Activated naive CD4-positive, alpha-beta T cell (primary cell): ENCODE measurements at regions not wholly inside any gene's neighbourhood (a gene's known extent, or its start where the extent isn't known, plus 50 kb on each side); places are given as distances from the start of the nearest gene placed in this dataset.

ENCODE experiments used
- DNase-seq, 4 experiments: peaks; one replicate each; lab custom pipeline; 2025; lab: John Stamatoyannopoulos, UW

- no peak for DNase-seq
Observed at GRCh38 chrX:25219480-25219879, 203.7 kb upstream of the ARX start.

- DNase-seq: no peak
Observed at GRCh38 chrX:25213611-25214010, 197.8 kb upstream of the ARX start.

DNA sequence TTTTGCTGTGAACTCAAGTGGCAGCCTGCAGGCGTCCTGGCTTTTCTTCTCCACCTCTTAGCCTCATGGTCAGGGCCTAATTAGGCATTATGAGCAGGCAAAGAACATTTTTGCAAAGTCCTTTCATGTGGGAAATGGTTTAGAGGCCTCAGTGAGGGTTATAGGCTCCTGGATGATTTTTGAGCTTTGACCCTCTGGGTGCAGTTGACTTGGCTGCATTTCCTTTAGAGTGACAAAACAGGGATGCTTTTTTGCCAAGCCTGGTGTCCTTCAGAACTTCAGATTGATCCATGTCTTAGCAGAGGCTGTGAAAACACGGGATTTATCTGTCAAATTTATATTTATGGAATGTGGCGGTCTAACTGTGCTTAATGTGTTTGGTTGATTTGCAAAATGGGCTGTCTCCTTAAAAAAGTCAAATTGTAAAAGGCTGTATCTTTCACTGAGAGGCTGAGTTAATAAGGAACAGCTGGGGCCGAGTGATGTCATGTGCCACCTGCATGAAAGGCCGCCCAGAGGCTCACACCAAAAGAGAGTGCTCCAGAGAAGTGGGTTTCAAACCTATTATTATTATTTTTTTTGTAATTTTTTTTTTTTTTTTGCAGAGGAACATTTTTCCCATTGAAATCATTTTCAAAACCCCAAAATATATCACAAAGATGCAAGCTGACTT lies 192.2 kb upstream of the ARX start:
- DNase-seq: no peak

DNA sequence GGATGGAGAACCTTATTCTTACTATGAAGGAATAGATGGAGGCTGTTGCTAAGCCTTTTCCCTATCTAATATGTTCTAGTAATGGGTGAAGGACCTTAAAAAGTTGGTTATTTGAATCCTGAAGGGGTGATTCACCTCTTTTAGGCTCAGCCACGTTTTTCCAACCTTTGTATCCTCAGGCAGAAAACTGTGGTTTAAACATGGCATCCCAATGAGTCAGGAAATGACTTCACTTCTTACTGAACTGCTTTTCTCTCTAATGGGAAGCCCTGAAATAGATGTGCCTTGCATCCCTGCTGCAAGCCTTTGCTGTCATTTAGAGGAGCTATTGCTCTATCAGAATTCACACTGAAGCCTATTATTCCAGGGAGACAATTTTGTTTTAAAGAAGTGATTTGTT lies 191.0 kb upstream of the ARX start:
- no peak for DNase-seq

GRCh38 chrX:25204182-25204581 lies 188.4 kb upstream of the ARX start:
- no peak for DNase-seq

- DNase-seq: no peak
Observed at GRCh38 chrX:25202827-25203226, 187.1 kb upstream of the ARX start.

DNA sequence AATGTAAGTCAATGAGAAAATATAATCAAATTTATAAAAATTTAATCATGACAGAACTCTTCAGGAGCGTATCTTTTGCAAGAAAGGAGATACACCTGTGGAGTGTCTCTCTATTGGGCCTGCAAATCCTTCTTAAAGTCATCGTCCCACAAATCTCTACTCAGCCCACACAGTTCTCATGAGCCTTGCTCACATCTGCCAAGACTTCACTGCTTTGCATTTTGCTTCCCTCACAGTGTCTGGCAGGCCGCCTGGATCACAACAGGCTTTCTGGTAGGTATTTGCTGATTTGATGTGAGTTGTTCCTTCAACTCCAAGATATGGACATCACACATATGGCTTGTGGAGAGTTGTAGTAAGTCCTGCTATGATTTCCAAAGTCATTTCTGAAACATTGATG lies 183.1 kb upstream of the ARX start:
- DNase-seq: no peak

- no peak for DNase-seq
Observed at GRCh38 chrX:25198253-25198652, 182.5 kb upstream of the ARX start.

GRCh38 chrX:25196221-25196620 lies 180.5 kb upstream of the ARX start:
- DNase-seq: no peak

DNA sequence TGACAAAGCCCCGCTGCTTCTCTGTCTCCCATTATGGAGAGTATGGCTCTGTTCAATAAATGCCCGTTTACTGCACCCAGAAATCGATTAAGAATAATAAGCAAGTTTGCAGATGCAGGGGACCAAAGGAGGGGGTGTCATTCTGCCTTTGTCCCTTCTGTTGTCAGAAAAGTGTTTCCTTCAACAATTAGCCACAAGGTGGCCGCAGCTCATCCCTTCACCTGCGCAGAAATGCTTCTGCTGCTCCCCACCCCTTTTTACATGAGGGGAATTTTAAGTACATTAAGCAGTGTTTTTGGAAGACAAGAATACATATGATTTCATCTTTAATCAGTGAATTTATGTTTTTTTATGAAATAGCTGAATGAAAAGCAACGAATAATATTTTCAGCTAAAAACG lies 175.6 kb upstream of the ARX start:
- DNase-seq: no peak

DNA sequence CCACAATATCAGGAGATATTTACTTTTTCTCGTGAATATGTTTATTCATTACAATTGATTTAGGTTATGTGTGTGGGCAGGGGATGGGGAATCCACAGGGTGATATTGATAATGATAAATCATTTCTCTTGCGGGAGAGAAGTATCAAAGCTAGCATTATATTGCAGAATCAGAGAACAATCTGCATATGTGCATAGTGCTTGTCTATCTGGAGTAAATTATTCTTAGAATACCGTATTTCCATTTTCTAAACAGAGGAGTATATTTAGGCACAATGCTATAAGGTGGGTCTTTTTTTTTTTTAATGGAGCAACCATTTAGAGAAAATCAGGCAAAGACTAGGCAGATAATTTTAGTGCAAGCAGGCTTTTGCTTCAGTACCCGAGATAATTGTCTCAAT lies 166.0 kb upstream of the ARX start:
- DNase-seq: no peak

DNA sequence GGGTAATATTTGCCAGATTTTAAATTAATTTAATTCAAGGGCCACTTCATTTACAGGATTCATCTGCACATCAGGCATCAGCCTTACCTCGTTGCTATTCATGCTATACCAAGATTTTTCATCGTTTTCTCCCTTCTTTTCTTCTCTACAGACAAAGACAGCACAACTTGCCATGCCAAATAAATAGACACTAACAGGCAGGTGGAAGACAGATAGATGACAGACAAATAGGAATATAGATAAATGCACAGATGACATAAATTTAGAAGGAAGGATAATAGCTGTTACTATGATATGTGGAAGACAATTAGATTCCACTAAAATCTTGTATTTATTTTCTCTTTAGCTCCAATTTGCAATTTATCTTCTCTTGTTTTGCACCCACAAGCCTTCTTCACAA lies 164.5 kb upstream of the ARX start:
- no peak for DNase-seq

DNA sequence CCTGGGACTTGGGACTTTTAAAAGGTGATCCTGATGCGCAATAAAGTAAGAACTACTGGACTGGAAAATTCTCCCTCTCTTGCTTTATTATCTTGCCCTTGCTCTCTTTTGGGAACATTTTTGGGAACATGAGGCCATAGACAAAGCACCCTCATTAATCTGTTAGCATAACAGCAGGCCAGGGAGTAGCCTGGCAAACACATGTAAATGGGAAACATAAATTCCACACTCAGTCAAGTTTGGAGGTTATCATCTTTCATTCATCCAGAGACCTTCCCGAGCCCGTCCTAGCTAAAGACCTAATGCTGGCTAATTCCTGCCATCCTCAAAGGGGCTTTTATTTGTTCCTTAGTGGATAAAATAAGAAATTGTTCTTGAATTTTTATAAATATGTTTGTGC lies 162.8 kb upstream of the ARX start:
- no peak for DNase-seq

GRCh38 chrX:25175743-25176142 lies 160.0 kb upstream of the ARX start:
- no peak for DNase-seq

- DNase-seq: no peak
Observed at GRCh38 chrX:25175171-25175570, 159.4 kb upstream of the ARX start.

DNA sequence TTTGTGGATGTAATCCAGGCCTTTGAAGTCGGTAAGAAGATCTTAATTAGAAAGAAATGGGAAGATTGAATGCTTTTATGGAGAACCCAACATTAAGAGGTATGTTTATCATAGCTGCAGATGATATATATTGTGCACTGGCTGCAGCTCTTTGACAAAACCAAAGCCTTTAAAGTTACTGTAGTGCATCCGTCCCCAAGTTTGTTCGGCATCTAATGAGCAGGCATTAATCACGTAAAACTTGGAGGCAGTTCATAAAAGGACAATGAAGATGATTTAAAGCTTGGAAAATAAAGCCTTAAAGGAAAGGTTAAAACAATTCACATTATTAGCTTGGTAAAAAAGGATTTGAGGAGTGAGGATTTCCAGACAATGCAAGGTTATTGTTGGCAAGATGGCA lies 150.8 kb upstream of the ARX start:
- DNase-seq: no peak

DNA sequence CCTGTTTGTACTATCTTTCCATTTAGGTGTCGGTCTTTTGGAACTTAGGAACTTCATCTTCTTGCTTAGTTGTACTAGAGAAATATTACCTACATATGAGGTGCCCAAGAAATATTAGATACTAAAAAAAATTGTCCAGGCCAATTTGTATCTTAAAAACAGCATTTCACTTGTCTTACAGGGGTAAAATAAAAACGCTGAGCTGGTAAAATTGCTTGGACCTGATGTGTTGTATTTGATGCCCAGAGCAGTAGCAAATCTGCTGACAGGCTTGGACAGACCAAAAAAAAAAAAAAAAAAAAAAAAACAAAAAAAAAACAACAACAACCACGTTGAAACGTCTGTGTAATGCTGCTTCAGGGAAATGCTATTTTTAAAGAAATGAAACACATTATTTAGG lies 150.4 kb upstream of the ARX start:
- no peak for DNase-seq

DNA sequence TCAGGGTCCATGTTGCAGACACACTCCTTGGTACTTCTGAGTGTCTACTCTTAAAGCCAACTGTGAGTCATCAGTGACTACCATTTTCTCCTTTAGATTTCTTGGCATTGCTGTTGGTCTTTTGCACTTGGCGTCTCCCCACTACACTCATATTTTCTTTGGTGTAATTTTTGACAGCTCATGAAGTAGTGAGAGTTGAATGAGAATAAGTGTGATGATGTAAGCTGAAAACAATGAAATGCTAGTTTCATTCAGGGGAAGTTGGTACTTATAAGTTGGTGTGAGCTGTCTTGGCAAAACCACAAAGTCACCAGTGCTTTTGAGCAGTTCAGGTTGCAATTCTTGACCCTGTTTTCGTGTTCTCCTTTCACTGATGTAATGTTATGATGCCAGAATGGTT lies 142.9 kb upstream of the ARX start:
- DNase-seq: no peak

DNA sequence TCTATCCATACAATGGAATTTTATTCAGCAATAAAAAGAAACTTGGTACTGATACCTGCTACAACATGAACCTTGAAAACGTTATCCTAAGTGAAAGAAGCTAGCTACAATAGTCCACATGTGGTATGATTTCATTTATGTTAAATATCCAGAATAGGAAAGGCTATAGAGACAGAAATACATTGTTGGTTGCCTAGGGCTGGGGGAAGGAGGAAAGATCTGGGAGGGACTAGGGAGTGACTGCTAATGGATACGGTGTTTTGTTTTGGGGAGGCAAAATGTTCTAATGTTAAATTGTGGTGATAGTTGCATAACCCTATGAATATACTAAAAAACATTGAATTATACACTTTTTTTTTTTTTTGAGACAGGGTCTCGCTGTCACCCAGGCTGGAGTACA lies 141.1 kb upstream of the ARX start:
- DNase-seq: no peak

- no peak for DNase-seq
Observed at GRCh38 chrX:25156323-25156722, 140.6 kb upstream of the ARX start.

GRCh38 chrX:25154168-25154567 lies 138.4 kb upstream of the ARX start:
- no peak for DNase-seq

DNA sequence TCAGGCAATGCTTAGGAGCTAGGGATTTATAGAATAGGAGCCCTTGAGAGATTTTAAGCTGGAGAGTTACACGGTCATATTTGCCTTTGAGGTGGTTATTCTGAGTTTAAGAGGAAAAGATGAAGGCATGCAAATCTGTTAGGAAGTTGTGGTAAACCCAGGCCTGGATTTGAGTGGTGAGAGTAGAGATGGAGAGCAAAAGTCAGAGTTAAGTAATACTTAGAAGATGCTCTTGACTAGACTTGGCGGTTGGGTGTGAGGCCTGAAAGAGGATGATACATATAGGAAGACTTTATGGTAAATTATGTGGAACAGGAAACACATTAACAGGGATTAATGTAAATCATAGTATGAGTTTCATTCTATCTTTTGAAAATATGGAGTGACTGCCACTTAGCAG lies 136.0 kb upstream of the ARX start:
- DNase-seq: no peak

DNA sequence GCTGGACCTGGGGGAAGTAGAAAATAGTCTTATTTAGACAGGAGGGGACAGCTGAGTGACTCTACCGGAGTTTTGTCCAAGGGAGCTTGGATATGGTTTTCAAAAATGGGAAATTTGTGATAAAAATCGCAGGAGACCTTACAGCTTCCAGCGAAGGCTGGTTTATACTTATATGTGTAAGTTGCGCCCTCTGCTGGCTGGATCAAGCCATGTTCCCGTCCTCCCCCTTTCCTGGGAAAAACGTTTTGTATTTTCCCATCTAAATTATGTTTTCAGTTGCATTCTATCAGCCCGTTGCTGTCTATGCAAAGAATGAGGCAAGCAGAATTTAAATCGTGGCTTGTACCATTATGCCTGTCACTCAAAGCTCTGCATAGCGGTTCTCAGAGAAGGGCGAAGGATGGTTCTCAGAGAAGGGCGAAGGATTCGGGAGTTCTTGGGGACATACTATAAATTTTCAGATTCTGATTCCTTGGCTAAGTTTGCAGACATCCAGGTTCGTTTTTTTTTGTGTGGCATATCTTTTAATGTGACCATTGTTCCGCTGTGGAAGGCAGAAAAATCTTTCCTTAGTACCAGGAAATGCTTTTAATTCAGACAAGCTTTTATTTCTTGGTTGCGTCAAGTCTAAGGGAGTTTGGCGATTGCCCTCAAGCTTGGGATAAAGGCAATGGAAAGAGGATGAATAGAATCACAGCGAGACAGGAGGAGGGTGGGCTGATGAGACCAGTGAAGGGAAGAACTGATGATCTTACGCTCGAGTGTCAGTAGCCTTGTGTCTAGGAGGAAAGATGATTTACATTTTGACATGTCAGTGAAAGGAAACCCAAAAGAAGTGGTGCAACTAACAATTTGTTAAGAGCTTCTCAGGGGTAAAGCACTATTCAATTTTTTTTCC lies 128.5 kb upstream of the ARX start:
- DNase-seq: peak in 2 of 4 experiments; percentile 5 to 9

DNA sequence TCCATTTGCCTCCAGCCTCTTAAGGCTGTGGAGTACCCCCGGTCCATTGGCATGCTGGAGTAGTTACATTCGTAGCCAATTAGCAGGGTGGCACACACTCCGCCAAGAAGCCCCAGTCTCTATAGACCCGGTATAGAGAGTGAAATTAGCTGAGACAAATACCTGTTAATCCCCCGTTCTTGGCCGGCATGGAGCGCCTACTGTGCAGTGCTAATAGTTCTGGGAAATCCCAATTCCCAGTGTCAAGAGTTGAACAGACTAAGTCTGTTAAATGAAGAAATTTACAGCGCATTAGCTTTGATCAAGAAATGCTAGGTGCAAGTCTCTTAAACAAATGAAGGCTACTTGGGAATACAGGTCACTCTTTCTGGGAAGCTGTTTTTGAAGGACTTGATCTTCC lies 127.8 kb upstream of the ARX start:
- DNase-seq: no peak
